PC-9 (cell line): ENCODE measurements at regions not wholly inside any gene's neighbourhood (a gene's known extent, or its start where the extent isn't known, plus 50 kb on each side); places are given as distances from the start of the nearest gene placed in this dataset.

ENCODE experiments used
- BruUV-seq: library from RNA; stranded (reverse); fragments of 400-500 nt; replicated peaks from 2 replicates; lab custom pipeline; 2021; lab: Mats Ljungman, UMichigan
- CTCF ChIA-PET: fragments of 300-600 bp; sonication (Branson Sonifier 250); formaldehyde crosslinking; loops from one replicate; lab custom pipeline; 2022; ENCODE audit warnings: antibody characterized with exemption; lab: Charles Lee
- POLR2A ChIA-PET: fragments of 300-600 bp; sonication (Branson Sonifier 250); formaldehyde crosslinking; loops from one replicate; lab custom pipeline; 2022; ENCODE audit warnings: antibody characterized with exemption; ENCODE audit not compliant: unreplicated experiment; lab: Charles Lee
- DNase-seq, 2 experiments: peaks; one replicate each; pipeline versions ENCODE4 v3.0.0 to v3.0.0-alpha.2; 2015 to 2022; ENCODE audit warnings: mixed read lengths in 1 of 2
- H2AFZ ChIP-seq: fragments of 200-600 bp; sonication (generic); 2 replicates; pipeline ENCODE4 v1.8.1; 2017; ENCODE audit warnings: antibody characterized with exemption
- H3F3A ChIP-seq: fragments of 200-600 bp; sonication (generic); 2 replicates; pipeline ENCODE4 v1.8.1; 2017; ENCODE audit warnings: antibody characterized with exemption, mild to moderate bottlenecking, low read depth; ENCODE audit not compliant: insufficient read depth
- H3K27ac ChIP-seq: fragments of 200-600 bp; sonication (generic); 2 replicates; pipeline ENCODE4 v1.6.1; 2016; ENCODE audit warnings: mixed run types
- H3K27me3 ChIP-seq: fragments of 200-600 bp; sonication (generic); 2 replicates; pipeline ENCODE4 v1.6.1; 2016; ENCODE audit warnings: low read depth, mixed run types; ENCODE audit not compliant: insufficient read depth
- H3K36me3 ChIP-seq: fragments of 200-600 bp; sonication (generic); 2 replicates; pipeline ENCODE4 v1.6.1; 2016; ENCODE audit warnings: low read depth, mixed run types
- H3K4me1 ChIP-seq: fragments of 200-600 bp; sonication (generic); replicated peaks from 2 replicates; pipeline ENCODE4 v1.6.1; 2016; ENCODE audit warnings: mixed run types; ENCODE audit not compliant: insufficient read depth
- H3K4me2 ChIP-seq: fragments of 200-600 bp; sonication (generic); 2 replicates; pipeline ENCODE4 v1.6.1; 2017; ENCODE audit warnings: mixed run types
- H3K4me3 ChIP-seq: fragments of 200-600 bp; sonication (generic); 2 replicates; pipeline ENCODE4 v1.6.1; 2016; ENCODE audit warnings: mixed run types
- H3K79me2 ChIP-seq: fragments of 200-600 bp; sonication (generic); 2 replicates; pipeline ENCODE4 v1.6.1; 2017; ENCODE audit warnings: low read depth, mixed run types
- H3K9me2 ChIP-seq: fragments of 200-600 bp; sonication (generic); 2 replicates; pipeline ENCODE4 v1.8.1; 2017; ENCODE audit warnings: mild to moderate bottlenecking; ENCODE audit not compliant: insufficient read depth
- H3K9me3 ChIP-seq: fragments of 200-600 bp; sonication (generic); 2 replicates; pipeline ENCODE4 v1.8.1; 2016; ENCODE audit warnings: low read depth; ENCODE audit not compliant: insufficient read depth
- H4K20me1 ChIP-seq: fragments of 200-600 bp; sonication (generic); 2 replicates; pipeline ENCODE4 v1.8.1; 2017; ENCODE audit not compliant: insufficient read depth
- CTCF ChIP-seq: fragments of 200-600 bp; sonication (generic); conservative IDR thresholded peaks from 2 replicates; pipeline ENCODE4 v1.6.1; 2017; ENCODE audit warnings: mixed run types, antibody characterized with exemption, mild to moderate bottlenecking, moderate library complexity
- EZH2 ChIP-seq: fragments of 200-600 bp; sonication (generic); IDR thresholded peaks from 2 replicates; pipeline ENCODE4 v1.8.0; 2017; ENCODE audit warnings: antibody characterized with exemption, low read depth
- intact Hi-C: fragments of 100-400 bp; cut with micrococcal nuclease; formaldehyde crosslinking; loops from one replicate; pipeline ENCODE4 v1.10.0; 2022; ENCODE audit not compliant: unreplicated experiment

GRCh38 chr5:26660116-26660515 is 378.3 kb downstream of the CDH9 start:
- no peak overlapping the region for H3K4me3 ChIP-seq
- H3K79me2 ChIP-seq: no peaks in the 10 kb centered on the region
- ChIA-PET CTCF (no interaction called here), POLR2A (no interaction called here)
- H4K20me1 ChIP-seq: no peaks in the 10 kb centered on the region
- no peaks in the 10 kb centered on the region for H3K4me1 ChIP-seq
- BruUV-seq: no TSS peak
- H3K4me2 ChIP-seq: no peak overlapping the region
- H3K27ac ChIP-seq: no peak overlapping the region
- intact Hi-C loops: no loop called here
- H2AFZ ChIP-seq: no peak overlapping the region
- TF ChIP-seq CTCF (no peak), EZH2 (no peak)
- H3K36me3 ChIP-seq: no peaks in the 10 kb centered on the region
- H3K9me3 ChIP-seq: no peaks in the 10 kb centered on the region
- H3K9me2 ChIP-seq: no peaks in the 10 kb centered on the region
- no peaks in the 10 kb centered on the region for H3K27me3 ChIP-seq
- no peaks in the 10 kb centered on the region for H3F3A ChIP-seq
- DNase-seq: no peak

- Histone ChIP-seq H3K4me1 (no peaks in the 10 kb centered on the region), H3F3A (no peaks in the 10 kb centered on the region), H3K4me3 (no peak overlapping the region), H3K4me2 (no peak overlapping the region), H3K36me3 (no peaks in the 10 kb centered on the region), H3K27ac (no peak overlapping the region), H3K9me3 (no peaks in the 10 kb centered on the region), H3K9me2 (peaks cover 7% of the 10 kb centered on the region; the same call in 1 of the 2 replicates), H4K20me1 (no peaks in the 10 kb centered on the region), H3K27me3 (no peaks in the 10 kb centered on the region), H2AFZ (peak overlapping the region; percentile 66; the same call in 1 of the 2 replicates), H3K79me2 (no peaks in the 10 kb centered on the region)
- no peak for DNase-seq
- no peak for TF ChIP-seq CTCF
- no peak for TF ChIP-seq EZH2
- ChIA-PET POLR2A (no interaction called here), CTCF (interaction anchor here (0.6 kb wide), 1 partner anchor 1951 kb away, joined by 5 read pairs; no protein-coding TSS in a partner anchor)
- intact Hi-C loops: no loop called here
- no TSS peak for BruUV-seq
These were observed 389.4 kb downstream of the CDH9 start for GRCh38 chr5:26649000-26649399.

GRCh38 chr5:26647781-26648180 is 390.6 kb downstream of the CDH9 start:
- H3F3A ChIP-seq: no peaks in the 10 kb centered on the region
- no peak for TF ChIP-seq EZH2
- TF ChIP-seq CTCF: no peak
- H3K4me2 ChIP-seq: no peak overlapping the region
- no peak overlapping the region for H3K27ac ChIP-seq
- H3K9me2 ChIP-seq: peaks cover 7% of the 10 kb centered on the region; the same call in 1 of the 2 replicates
- H3K79me2 ChIP-seq: no peaks in the 10 kb centered on the region
- H3K9me3 ChIP-seq: no peaks in the 10 kb centered on the region
- H3K27me3 ChIP-seq: no peaks in the 10 kb centered on the region
- no peak overlapping the region for H2AFZ ChIP-seq
- BruUV-seq: no TSS peak
- no peaks in the 10 kb centered on the region for H4K20me1 ChIP-seq
- ChIA-PET POLR2A (no interaction called here), CTCF (no interaction called here)
- no peaks in the 10 kb centered on the region for H3K36me3 ChIP-seq
- H3K4me1 ChIP-seq: no peaks in the 10 kb centered on the region
- DNase-seq: no peak
- intact Hi-C loops: no loop called here
- H3K4me3 ChIP-seq: no peak overlapping the region
